ENCODE measurements at regions not wholly inside any gene's neighbourhood (a gene's known extent, or its start where the extent isn't known, plus 50 kb on each side); places are given as distances from the start of the nearest gene placed in this dataset.
"Not testable (repeated sequence)": the region's sequence is repeated elsewhere in the genome, so short reads cannot be mapped to it uniquely, and the experiment has no call there.

GRCh38 chr13:99756281-99756680, 215.3 kb downstream of the ZIC5 start:
- Histone ChIP-seq H3K9me3 (no peaks in the 10 kb centered on the region), H3K27ac (no peak overlapping the region), H3K36me3 (no peaks in the 10 kb centered on the region), H3K4me1 (ENCODE audit: control insufficient read depth in 1 of 2, insufficient read depth in 1 of 2, low read depth in 1 of 2, low read length in 1 of 2) (no peaks in the 10 kb centered on the region), H3K4me3 (ENCODE audit: low read depth in 1 of 2, low read length in 1 of 2) (no peak overlapping the region), H3K27me3 (no peaks in the 10 kb centered on the region)
- TF ChIP-seq CTCF (IDR thresholded peaks at IDR 0.05) = no peak

- H3K36me3 ChIP-seq; H3K9me3 ChIP-seq; H3K4me3 ChIP-seq (ENCODE audit: low read depth in 1 of 2, low read length in 1 of 2); H3K27ac ChIP-seq; H3K4me1 ChIP-seq (ENCODE audit: control insufficient read depth in 1 of 2, insufficient read depth in 1 of 2, low read depth in 1 of 2, low read length in 1 of 2); H3K27me3 ChIP-seq: not testable (repeated sequence)
Measured at GRCh38 chr13:99754750-99755149, 216.8 kb downstream of the ZIC5 start.

- no peak overlapping the region for H3K27ac ChIP-seq
- H3K4me3 ChIP-seq (ENCODE audit: low read depth in 1 of 2, low read length in 1 of 2) = no peak overlapping the region
- H3K4me1 ChIP-seq (ENCODE audit: control insufficient read depth in 1 of 2, insufficient read depth in 1 of 2, low read depth in 1 of 2, low read length in 1 of 2) = no peaks in the 10 kb centered on the region
- H3K36me3 ChIP-seq = no peaks in the 10 kb centered on the region
- no peaks in the 10 kb centered on the region for H3K9me3 ChIP-seq
- H3K27me3 ChIP-seq = no peaks in the 10 kb centered on the region
- TF ChIP-seq CTCF (IDR thresholded peaks at IDR 0.05) = no peak
Measured at GRCh38 chr13:99752373-99752772, 219.2 kb downstream of the ZIC5 start.

GRCh38 chr13:99751517-99752199, 219.9 kb downstream of the ZIC5 start:
- no peak for TF ChIP-seq CTCF (IDR thresholded peaks at IDR 0.05)
- H3K9me3 ChIP-seq = no peaks in the 10 kb centered on the region
- H3K27me3 ChIP-seq = no peaks in the 10 kb centered on the region
- no peak overlapping the region for H3K27ac ChIP-seq
- H3K4me3 ChIP-seq (ENCODE audit: low read depth in 1 of 2, low read length in 1 of 2) = no peak overlapping the region
- no peaks in the 10 kb centered on the region for H3K36me3 ChIP-seq
- no peaks in the 10 kb centered on the region for H3K4me1 ChIP-seq (ENCODE audit: control insufficient read depth in 1 of 2, insufficient read depth in 1 of 2, low read depth in 1 of 2, low read length in 1 of 2)

- no peak overlapping the region for H3K27ac ChIP-seq
- no peaks in the 10 kb centered on the region for H3K27me3 ChIP-seq
- no peak for TF ChIP-seq CTCF (IDR thresholded peaks at IDR 0.05)
- H3K36me3 ChIP-seq = no peaks in the 10 kb centered on the region
- no peak overlapping the region for H3K4me3 ChIP-seq (ENCODE audit: low read depth in 1 of 2, low read length in 1 of 2)
- H3K9me3 ChIP-seq = no peaks in the 10 kb centered on the region
- H3K4me1 ChIP-seq (ENCODE audit: control insufficient read depth in 1 of 2, insufficient read depth in 1 of 2, low read depth in 1 of 2, low read length in 1 of 2) = no peaks in the 10 kb centered on the region
Measured at GRCh38 chr13:99750951-99751350, 220.6 kb downstream of the ZIC5 start.

GRCh38 chr13:99749271-99750019, 222.1 kb downstream of the ZIC5 start:
- H3K36me3 ChIP-seq = no peaks in the 10 kb centered on the region
- no peaks in the 10 kb centered on the region for H3K4me1 ChIP-seq (ENCODE audit: control insufficient read depth in 1 of 2, insufficient read depth in 1 of 2, low read depth in 1 of 2, low read length in 1 of 2)
- no peak overlapping the region for H3K4me3 ChIP-seq (ENCODE audit: low read depth in 1 of 2, low read length in 1 of 2)
- no peak overlapping the region for H3K27ac ChIP-seq
- no peak for TF ChIP-seq CTCF (IDR thresholded peaks at IDR 0.05)
- H3K27me3 ChIP-seq = no peaks in the 10 kb centered on the region
- H3K9me3 ChIP-seq = no peaks in the 10 kb centered on the region

Data from neutrophil (primary cell).